ENCODE measurements at regions not wholly inside any gene's neighbourhood (a gene's known extent, or its start where the extent isn't known, plus 50 kb on each side); places are given as distances from the start of the nearest gene placed in this dataset.

- DNase-seq = no peak
Observed at GRCh38 chr3:10555263-10555662, 49.9 kb upstream of the ATP2B2 start.

- no peak for DNase-seq
Observed at GRCh38 chr3:10556312-10556711, 50.9 kb upstream of the ATP2B2 start.

GRCh38 chr3:10557250-10557649, 51.9 kb upstream of the ATP2B2 start:
- DNase-seq = no peak

GRCh38 chr3:10557781-10558373, 52.5 kb upstream of the ATP2B2 start:
- no peak for DNase-seq

GRCh38 chr3:10558736-10559135, 53.4 kb upstream of the ATP2B2 start:
- DNase-seq = no peak

- DNase-seq = no peak
Observed at GRCh38 chr3:10560060-10560861, 54.9 kb upstream of the ATP2B2 start.

- DNase-seq = no peak
Observed at GRCh38 chr3:10561162-10561945, 56.0 kb upstream of the ATP2B2 start.

GRCh38 chr3:10561946-10562560, 56.7 kb upstream of the ATP2B2 start:
- DNase-seq = no peak

- no peak for DNase-seq
Observed at GRCh38 chr3:10563396-10563795, 58.0 kb upstream of the ATP2B2 start.

GRCh38 chr3:10565814-10566213, 60.4 kb upstream of the ATP2B2 start:
- DNase-seq = no peak

- DNase-seq = no peak
Observed at GRCh38 chr3:10566451-10566850, 61.1 kb upstream of the ATP2B2 start.

GRCh38 chr3:10568549-10568948, 63.2 kb upstream of the ATP2B2 start:
- no peak for DNase-seq

GRCh38 chr3:10570196-10570946, 65.0 kb upstream of the ATP2B2 start:
- DNase-seq = no peak

- DNase-seq = no peak
Observed at GRCh38 chr3:10574101-10574620, 68.8 kb upstream of the ATP2B2 start.

- DNase-seq = no peak
Observed at GRCh38 chr3:10575601-10576160, 70.3 kb upstream of the ATP2B2 start.

GRCh38 chr3:10577486-10577885, 72.1 kb upstream of the ATP2B2 start:
- DNase-seq = no peak

- no peak for DNase-seq
Observed at GRCh38 chr3:10580426-10580825, 75.0 kb upstream of the ATP2B2 start.

GRCh38 chr3:10581251-10581650, 75.9 kb upstream of the ATP2B2 start:
- DNase-seq = no peak

- no peak for DNase-seq
Observed at GRCh38 chr3:10581716-10582115, 76.3 kb upstream of the ATP2B2 start.

GRCh38 chr3:10582733-10583132, 77.3 kb upstream of the ATP2B2 start:
- no peak for DNase-seq

- DNase-seq = no peak
Observed at GRCh38 chr3:10583798-10584708, 78.7 kb upstream of the ATP2B2 start.
